ENCODE measurements at regions not wholly inside any gene's neighbourhood (a gene's known extent, or its start where the extent isn't known, plus 50 kb on each side); places are given as distances from the start of the nearest gene placed in this dataset.

GRCh38 chr1:209420276-209420675 is 163.2 kb upstream of the CAMK1G start:
- no peak overlapping the region for H3K4me3 ChIP-seq (ENCODE audit: low read depth, low read length)
- TF ChIP-seq CTCF (IDR thresholded peaks at IDR 0.05; ENCODE audit: low read depth, low read length, missing control alignments): no peak
- no peak for DNase-seq (ENCODE audit: low read depth)

- TF ChIP-seq CTCF (IDR thresholded peaks at IDR 0.05; ENCODE audit: low read depth, low read length, missing control alignments): no peak
- no peak overlapping the region for H3K4me3 ChIP-seq (ENCODE audit: low read depth, low read length)
- DNase-seq (ENCODE audit: low read depth): no peak
Observed at GRCh38 chr1:209421186-209421585, 162.3 kb upstream of the CAMK1G start.

GRCh38 chr1:209421978-209422680 is 161.4 kb upstream of the CAMK1G start:
- no peak overlapping the region for H3K4me3 ChIP-seq (ENCODE audit: low read depth, low read length)
- TF ChIP-seq CTCF (IDR thresholded peaks at IDR 0.05; ENCODE audit: low read depth, low read length, missing control alignments): no peak
- no peak for DNase-seq (ENCODE audit: low read depth)

GRCh38 chr1:209425959-209426358 is 157.6 kb upstream of the CAMK1G start:
- no peak overlapping the region for H3K4me3 ChIP-seq (ENCODE audit: low read depth, low read length)
- DNase-seq (ENCODE audit: low read depth): no peak
- TF ChIP-seq CTCF (IDR thresholded peaks at IDR 0.05; ENCODE audit: low read depth, low read length, missing control alignments): no peak

GRCh38 chr1:209427277-209427676 is 156.2 kb upstream of the CAMK1G start:
- no peak overlapping the region for H3K4me3 ChIP-seq (ENCODE audit: low read depth, low read length)
- no peak for DNase-seq (ENCODE audit: low read depth)

GRCh38 chr1:209427811-209428210 is 155.7 kb upstream of the CAMK1G start:
- no peak overlapping the region for H3K4me3 ChIP-seq (ENCODE audit: low read depth, low read length)
- no peak for TF ChIP-seq CTCF (IDR thresholded peaks at IDR 0.05; ENCODE audit: low read depth, low read length, missing control alignments)
- no peak for DNase-seq (ENCODE audit: low read depth)

More at GRCh38 chr1:209427277-209427676, 156.2 kb upstream of the CAMK1G start:
- TF ChIP-seq CTCF (IDR thresholded peaks at IDR 0.05; ENCODE audit: low read depth, low read length, missing control alignments): no peak
